ENCODE measurements at regions not wholly inside any gene's neighbourhood (a gene's known extent, or its start where the extent isn't known, plus 50 kb on each side); places are given as distances from the start of the nearest gene placed in this dataset.

DNA sequence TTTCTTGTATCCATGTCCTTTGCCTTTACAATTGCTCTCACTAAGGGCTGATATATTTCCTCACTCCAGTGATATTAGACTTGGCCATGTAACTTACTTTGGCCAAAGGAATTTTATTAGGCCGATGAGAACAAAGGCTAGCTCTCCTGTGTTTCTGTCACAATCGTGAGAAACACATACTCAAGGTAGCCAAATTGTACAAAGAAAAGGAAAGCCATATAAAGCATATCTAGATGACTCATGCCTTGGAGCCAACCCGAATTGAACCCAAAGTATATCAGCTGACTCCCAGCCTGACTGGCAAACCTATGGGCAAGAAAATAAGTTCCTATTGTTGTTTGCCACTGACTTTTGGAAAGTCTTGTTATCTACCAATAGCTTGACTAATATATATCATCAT, 371.7 kb upstream of the LRRC7 start:
- WGBS, 3 donors = 80 to 86% (median 83%) methylated on average over 3 of the region's 3 CpGs
- no peak for DNase-seq
- H3K4me3 ChIP-seq = no peak overlapping the region
- H3K4me1 ChIP-seq (ENCODE audit: insufficient read depth) = no peaks in the 10 kb centered on the region
- no peak overlapping the region for H3K27ac ChIP-seq
- H3K36me3 ChIP-seq = no peaks in the 10 kb centered on the region
- intact Hi-C loops (cut with DNase I) = no loop called here
- no peaks in the 10 kb centered on the region for H3K27me3 ChIP-seq
- H3K9me3 ChIP-seq = no peaks in the 10 kb centered on the region
- no peak for TF ChIP-seq POLR2A (IDR thresholded peaks at IDR 0.05)
- TF ChIP-seq EP300 (IDR thresholded peaks at IDR 0.05) = no peak
- TF ChIP-seq, protein P1, sequence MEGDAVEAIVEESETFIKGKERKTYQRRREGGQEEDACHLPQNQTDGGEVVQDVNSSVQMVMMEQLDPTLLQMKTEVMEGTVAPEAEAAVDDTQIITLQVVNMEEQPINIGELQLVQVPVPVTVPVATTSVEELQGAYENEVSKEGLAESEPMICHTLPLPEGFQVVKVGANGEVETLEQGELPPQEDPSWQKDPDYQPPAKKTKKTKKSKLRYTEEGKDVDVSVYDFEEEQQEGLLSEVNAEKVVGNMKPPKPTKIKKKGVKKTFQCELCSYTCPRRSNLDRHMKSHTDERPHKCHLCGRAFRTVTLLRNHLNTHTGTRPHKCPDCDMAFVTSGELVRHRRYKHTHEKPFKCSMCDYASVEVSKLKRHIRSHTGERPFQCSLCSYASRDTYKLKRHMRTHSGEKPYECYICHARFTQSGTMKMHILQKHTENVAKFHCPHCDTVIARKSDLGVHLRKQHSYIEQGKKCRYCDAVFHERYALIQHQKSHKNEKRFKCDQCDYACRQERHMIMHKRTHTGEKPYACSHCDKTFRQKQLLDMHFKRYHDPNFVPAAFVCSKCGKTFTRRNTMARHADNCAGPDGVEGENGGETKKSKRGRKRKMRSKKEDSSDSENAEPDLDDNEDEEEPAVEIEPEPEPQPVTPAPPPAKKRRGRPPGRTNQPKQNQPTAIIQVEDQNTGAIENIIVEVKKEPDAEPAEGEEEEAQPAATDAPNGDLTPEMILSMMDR (IDR thresholded peaks at IDR 0.05) = no peak

DNA sequence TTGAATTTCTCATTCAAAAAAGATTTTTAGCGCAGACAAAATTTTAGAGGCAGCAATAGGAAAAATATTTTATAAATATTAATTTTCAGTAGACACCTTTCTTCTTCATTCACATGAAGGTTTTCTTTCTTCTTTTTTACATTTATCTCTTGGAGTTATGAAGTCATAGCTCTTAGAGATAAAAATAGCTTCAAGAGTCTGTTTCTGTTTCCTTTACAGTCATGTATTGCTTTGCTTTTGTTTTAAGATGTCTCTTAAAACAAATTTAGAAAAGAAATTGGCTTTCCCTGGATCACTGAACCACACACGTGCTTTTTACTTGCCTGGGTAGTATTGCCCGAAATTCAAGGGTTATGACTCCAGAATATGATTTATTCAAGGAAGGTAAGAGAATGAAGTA, 369.9 kb upstream of the LRRC7 start:
- no peaks in the 10 kb centered on the region for H3K4me1 ChIP-seq (ENCODE audit: insufficient read depth)
- no peak for TF ChIP-seq EP300 (IDR thresholded peaks at IDR 0.05)
- no peak for TF ChIP-seq POLR2A (IDR thresholded peaks at IDR 0.05)
- TF ChIP-seq, protein P1 (IDR thresholded peaks at IDR 0.05) = no peak

DNA sequence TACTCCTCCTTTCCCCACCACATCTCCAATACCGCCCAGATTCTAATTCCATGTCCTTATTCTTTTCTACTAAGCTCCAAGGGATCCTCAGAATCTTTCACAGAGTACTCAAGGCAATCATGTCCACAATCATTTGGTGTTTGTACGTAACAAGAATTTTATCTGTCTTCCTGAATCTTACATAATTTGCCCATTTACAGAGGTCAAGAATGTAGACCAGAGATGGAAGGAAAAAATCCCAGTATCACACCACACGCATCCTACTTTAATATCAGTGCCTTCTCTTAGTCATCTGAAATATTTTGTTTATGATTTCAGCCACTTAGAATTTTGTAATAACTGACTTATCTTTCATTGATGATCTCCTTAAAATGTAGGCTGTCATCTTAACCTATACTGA, 366.0 kb upstream of the LRRC7 start:
- H3K4me1 ChIP-seq (ENCODE audit: insufficient read depth) = no peaks in the 10 kb centered on the region

More for the DNA sequence above, 369.9 kb upstream of the LRRC7 start:
- no peaks in the 10 kb centered on the region for H3K9me3 ChIP-seq
- no peaks in the 10 kb centered on the region for H3K36me3 ChIP-seq
- DNase-seq = no peak
- intact Hi-C loops (cut with DNase I) = no loop called here
- H3K4me3 ChIP-seq = no peak overlapping the region
- H3K27me3 ChIP-seq = no peaks in the 10 kb centered on the region
- 60 to 68% (median 64%) methylated on average over 3 of the region's 3 CpGs for WGBS, 3 donors
- H3K27ac ChIP-seq = no peak overlapping the region

DNA sequence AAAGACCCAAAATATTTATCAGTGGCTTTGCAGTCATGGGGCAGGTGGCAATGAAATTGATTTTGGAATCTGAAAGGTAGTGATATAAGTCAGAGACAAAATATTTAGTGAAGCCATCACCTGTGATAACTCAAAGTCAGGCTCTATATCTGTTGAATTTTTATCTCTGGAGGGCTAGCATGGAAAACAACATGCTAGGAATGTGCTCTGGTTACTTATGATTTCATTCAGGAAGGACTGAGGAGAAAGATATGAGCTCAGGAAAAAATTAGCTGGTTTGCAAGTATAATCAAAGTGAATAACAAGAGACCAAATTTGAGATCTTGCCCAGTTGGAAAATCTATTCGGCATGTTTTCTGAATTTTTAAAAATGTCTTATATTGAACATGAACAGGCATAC, 364.6 kb upstream of the LRRC7 start:
- intact Hi-C loops (cut with DNase I) = no loop called here

More for the DNA sequence above, 366.0 kb upstream of the LRRC7 start:
- TF ChIP-seq EP300 (IDR thresholded peaks at IDR 0.05) (no peak), POLR2A (IDR thresholded peaks at IDR 0.05) (no peak)
- TF ChIP-seq, protein P1 (IDR thresholded peaks at IDR 0.05) = no peak
- H3K27me3 ChIP-seq = no peaks in the 10 kb centered on the region
- no peak for DNase-seq
- intact Hi-C loops (cut with DNase I) = no loop called here
- no peaks in the 10 kb centered on the region for H3K9me3 ChIP-seq
- H3K27ac ChIP-seq = no peak overlapping the region
- H3K36me3 ChIP-seq = no peaks in the 10 kb centered on the region
- H3K4me3 ChIP-seq = no peak overlapping the region
- 75 to 82% (median 79%) methylated on average over 3 of the region's 3 CpGs for WGBS, 3 donors

More for the DNA sequence above, 364.6 kb upstream of the LRRC7 start:
- DNase-seq = no peak
- no peaks in the 10 kb centered on the region for H3K9me3 ChIP-seq
- TF ChIP-seq POLR2A (IDR thresholded peaks at IDR 0.05) (no peak), EP300 (IDR thresholded peaks at IDR 0.05) (no peak)
- TF ChIP-seq, protein P1 (IDR thresholded peaks at IDR 0.05) = no peak
- H3K4me1 ChIP-seq (ENCODE audit: insufficient read depth) = no peaks in the 10 kb centered on the region
- H3K36me3 ChIP-seq = no peaks in the 10 kb centered on the region
- H3K27me3 ChIP-seq = no peaks in the 10 kb centered on the region
- WGBS, 3 donors = 89 to 94% (median 93%) methylated on average over 1 of the region's 1 CpG
- no peak overlapping the region for H3K27ac ChIP-seq
- no peak overlapping the region for H3K4me3 ChIP-seq
